Heart left ventricle (tissue), 13 donors: ENCODE measurements at regions not wholly inside any gene's neighbourhood (a gene's known extent, or its start where the extent isn't known, plus 50 kb on each side); places are given as distances from the start of the nearest gene placed in this dataset.

Source experiments
- POLR2A ChIP-seq, 2 donors: fragments of 450-650 bp; IDR thresholded peaks; one replicate each; pipeline ENCODE4 v1.6.1; 2017; ENCODE audit warnings: antibody characterized with exemption in 2 of 2, mild to moderate bottlenecking in 2 of 2, moderate library complexity in 2 of 2
- TF ChIP-seq, protein P1 (sequence below), 12 donors: fragments of 200-600 bp; sonication (generic) in 4 of 12; IDR thresholded peaks; one replicate each; pipeline versions ENCODE4 v1.5.0 to v1.8.0; 2018 to 2022; ENCODE audit warnings: antibody characterized with exemption in 12 of 12, mild to moderate bottlenecking in 5 of 12
- donor health status: ischemic (EF 13 %, LVEDD 7.1; RV severe dilation, severe dysfunction).
- donor health status: DM: no; HTN: yes; CAD: no.
- donor health status: DM: no; HTN: no; CAD: no.
- donor health status: ischemic (EF 25% LVEDD 6.9; RV normal size, moderate dysfunction).
- donor health status: ischemic (EF 25% LVEDD 5.7; RV mildly dilated, moderate dysfunction).
- donor health status: ischemic (EF 35%, LVEDD 5.7; RV mildly dilated, moderate dysfunction).
- donor health status: nonischemic (EF 11% LVEDD 7.7; RV severe dilation, severe dysfunction).
- donor health status: DM: yes; HTN: yes; CAD: no.
- donor health status: PGD.
- donor health status: ischemic (EF 29% LVEDD 5.4; RV normal size, mild dysfunction).
- donor health status: nonischemic (EF 23%, LVEDD 6.1; RV moderate dilation, normal function).

DNA sequence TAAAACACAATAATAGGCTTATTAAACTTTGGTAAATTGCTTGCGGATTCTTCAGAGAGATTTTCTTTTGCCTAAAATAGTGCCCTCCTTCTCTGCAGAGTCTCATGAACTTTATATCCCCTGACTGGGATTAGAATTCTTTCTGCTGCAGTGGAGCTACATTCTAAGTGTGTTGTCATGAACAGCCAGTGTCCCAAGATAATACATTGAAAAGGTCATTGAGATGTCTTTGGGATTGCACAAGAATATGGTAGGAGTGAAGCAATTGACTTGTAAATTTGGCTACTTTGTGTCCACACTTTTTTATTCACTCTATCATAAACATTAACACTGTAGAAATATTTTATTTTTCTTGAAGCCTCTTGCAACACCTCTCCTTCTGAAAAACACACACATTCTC is 604.5 kb downstream of the GABRG2 start:
- TF ChIP-seq, protein P1, sequence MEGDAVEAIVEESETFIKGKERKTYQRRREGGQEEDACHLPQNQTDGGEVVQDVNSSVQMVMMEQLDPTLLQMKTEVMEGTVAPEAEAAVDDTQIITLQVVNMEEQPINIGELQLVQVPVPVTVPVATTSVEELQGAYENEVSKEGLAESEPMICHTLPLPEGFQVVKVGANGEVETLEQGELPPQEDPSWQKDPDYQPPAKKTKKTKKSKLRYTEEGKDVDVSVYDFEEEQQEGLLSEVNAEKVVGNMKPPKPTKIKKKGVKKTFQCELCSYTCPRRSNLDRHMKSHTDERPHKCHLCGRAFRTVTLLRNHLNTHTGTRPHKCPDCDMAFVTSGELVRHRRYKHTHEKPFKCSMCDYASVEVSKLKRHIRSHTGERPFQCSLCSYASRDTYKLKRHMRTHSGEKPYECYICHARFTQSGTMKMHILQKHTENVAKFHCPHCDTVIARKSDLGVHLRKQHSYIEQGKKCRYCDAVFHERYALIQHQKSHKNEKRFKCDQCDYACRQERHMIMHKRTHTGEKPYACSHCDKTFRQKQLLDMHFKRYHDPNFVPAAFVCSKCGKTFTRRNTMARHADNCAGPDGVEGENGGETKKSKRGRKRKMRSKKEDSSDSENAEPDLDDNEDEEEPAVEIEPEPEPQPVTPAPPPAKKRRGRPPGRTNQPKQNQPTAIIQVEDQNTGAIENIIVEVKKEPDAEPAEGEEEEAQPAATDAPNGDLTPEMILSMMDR (IDR thresholded peaks at IDR 0.05), result no peak
- no peak for TF ChIP-seq POLR2A (IDR thresholded peaks at IDR 0.05)
